GM12873 (cell line): ENCODE measurements at regions not wholly inside any gene's neighbourhood (a gene's known extent, or its start where the extent isn't known, plus 50 kb on each side); places are given as distances from the start of the nearest gene placed in this dataset.

Source experiments
- TF ChIP-seq, protein P1 (sequence below): IDR thresholded peaks from 2 replicates; pipeline ENCODE4 v1.5.1; 2012; ENCODE audit warnings: low read depth, mild to moderate bottlenecking, moderate library complexity, low read length, control low read depth; ENCODE audit not compliant: insufficient read depth; ENCODE audit errors: missing control alignments

DNA sequence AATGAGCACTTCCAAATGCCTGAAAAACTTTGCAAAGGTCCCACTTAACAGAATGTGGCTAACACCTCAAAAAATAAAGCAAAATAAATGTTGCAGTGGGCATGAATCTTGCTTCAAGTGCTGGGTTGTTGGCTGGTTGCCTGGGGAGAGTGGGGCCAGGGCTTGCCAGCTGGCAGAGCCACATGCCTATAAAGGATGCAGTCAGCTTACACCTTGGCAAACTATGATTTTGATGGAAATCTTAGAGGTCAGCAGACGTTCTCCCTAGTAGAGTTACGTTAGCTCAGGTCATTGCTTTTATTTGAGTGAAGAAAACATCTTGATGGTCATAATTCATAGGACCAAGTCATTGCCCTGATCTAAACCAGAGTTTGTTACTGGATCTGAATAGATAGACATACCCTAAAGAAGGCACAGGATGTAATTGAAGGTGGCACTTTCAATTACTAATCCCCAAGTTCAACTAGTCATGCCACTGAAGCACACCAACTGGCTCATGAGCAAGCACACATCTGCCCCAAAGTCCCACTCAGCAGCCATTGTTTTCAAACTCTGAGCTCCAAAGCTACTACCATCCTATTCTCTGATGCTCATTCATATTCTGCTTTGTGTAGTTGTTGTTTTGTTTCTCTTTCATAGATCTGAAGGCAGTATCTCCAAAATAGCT, 51.2 kb upstream of the ZSWIM6 start:
- TF ChIP-seq, protein P1, sequence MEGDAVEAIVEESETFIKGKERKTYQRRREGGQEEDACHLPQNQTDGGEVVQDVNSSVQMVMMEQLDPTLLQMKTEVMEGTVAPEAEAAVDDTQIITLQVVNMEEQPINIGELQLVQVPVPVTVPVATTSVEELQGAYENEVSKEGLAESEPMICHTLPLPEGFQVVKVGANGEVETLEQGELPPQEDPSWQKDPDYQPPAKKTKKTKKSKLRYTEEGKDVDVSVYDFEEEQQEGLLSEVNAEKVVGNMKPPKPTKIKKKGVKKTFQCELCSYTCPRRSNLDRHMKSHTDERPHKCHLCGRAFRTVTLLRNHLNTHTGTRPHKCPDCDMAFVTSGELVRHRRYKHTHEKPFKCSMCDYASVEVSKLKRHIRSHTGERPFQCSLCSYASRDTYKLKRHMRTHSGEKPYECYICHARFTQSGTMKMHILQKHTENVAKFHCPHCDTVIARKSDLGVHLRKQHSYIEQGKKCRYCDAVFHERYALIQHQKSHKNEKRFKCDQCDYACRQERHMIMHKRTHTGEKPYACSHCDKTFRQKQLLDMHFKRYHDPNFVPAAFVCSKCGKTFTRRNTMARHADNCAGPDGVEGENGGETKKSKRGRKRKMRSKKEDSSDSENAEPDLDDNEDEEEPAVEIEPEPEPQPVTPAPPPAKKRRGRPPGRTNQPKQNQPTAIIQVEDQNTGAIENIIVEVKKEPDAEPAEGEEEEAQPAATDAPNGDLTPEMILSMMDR, result no peak

DNA sequence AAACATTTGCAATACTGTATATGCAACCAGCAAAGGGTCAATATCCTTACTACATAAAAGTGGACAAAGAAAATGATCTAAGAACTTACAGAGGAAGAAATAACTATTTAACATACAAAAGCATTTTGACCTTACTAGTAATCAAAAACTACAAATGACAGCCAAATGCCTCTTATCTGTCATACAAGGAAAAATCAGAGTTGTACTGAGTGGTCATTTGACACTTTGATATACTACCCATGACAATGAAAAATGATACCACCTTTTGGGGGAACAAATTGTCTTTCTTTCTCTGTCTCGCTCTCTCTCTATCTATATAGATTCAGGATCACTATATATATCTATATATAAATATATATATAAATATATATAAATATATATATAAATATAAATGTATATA, 50.4 kb upstream of the ZSWIM6 start:
- TF ChIP-seq, protein P1, result no peak
